Heart left ventricle (tissue), 16 donors: ENCODE measurements at regions not wholly inside any gene's neighbourhood (a gene's known extent, or its start where the extent isn't known, plus 50 kb on each side); places are given as distances from the start of the nearest gene placed in this dataset.
A peak's percentile ranks its signal among the peaks of the same experiment; 100 is the strongest.

ENCODE experiments used
- ATAC-seq, 4 donors: fragments of 200-7000 bp; cut with Tn5 transposase; one replicate each; pipeline ENCODE4 v1.9.1; 2020 to 2022; ENCODE audit warnings: moderate library complexity in 4 of 4, mild to moderate bottlenecking in 3 of 4, moderate number of reproducible peaks in 1 of 4
- DNase-seq, 5 donors: peaks; one replicate each; pipeline ENCODE4 v3.0.0-alpha.2; 2020
- H3K27ac ChIP-seq, 12 donors: fragments of 200-600 bp; sonication (generic) in 4 of 12; one replicate each; pipeline versions ENCODE4 v1.5.0 to v1.8.0; 2016 to 2022; ENCODE audit warnings: mild to moderate bottlenecking in 2 of 12
- H3K27me3 ChIP-seq, 9 donors: fragments of 200-600 bp; sonication (generic) in 2 of 9; one replicate each; pipeline versions ENCODE4 v1.5.1 to v1.8.0; 2016 to 2022; ENCODE audit warnings: mild to moderate bottlenecking in 3 of 9
- H3K36me3 ChIP-seq, 9 donors: fragments of 200-600 bp; sonication (generic) in 2 of 9; one replicate each; pipeline versions ENCODE4 v1.5.0 to v1.8.0; 2018 to 2022; ENCODE audit warnings: mild to moderate bottlenecking in 2 of 9
- H3K4me1 ChIP-seq, 12 donors: fragments of 200-600 bp; sonication (generic) in 4 of 12; one replicate each; pipeline versions ENCODE4 v1.5.0 to v1.8.0; 2016 to 2022; ENCODE audit warnings: mild to moderate bottlenecking in 3 of 12
- H3K4me3 ChIP-seq, 12 donors: fragments of 200-600 bp; sonication (generic) in 4 of 12; one replicate each; pipeline versions ENCODE4 v1.5.0 to v1.8.0; 2017 to 2022; ENCODE audit warnings: mild to moderate bottlenecking in 9 of 12, moderate library complexity in 4 of 12
- H3K9me3 ChIP-seq, 12 donors: fragments of 200-600 bp; sonication (generic) in 4 of 12; one replicate each; pipeline versions ENCODE4 v1.5.0 to v1.8.0; 2016 to 2022; ENCODE audit warnings: mild to moderate bottlenecking in 1 of 12
- POLR2A ChIP-seq, 2 donors: fragments of 450-650 bp; IDR thresholded peaks; one replicate each; pipeline ENCODE4 v1.6.1; 2017; ENCODE audit warnings: antibody characterized with exemption in 2 of 2, mild to moderate bottlenecking in 2 of 2, moderate library complexity in 2 of 2
- WGBS, 4 donors: extraction: QIAGEN DNeasy Blood & Tissue Kit in 2 of 4; methylation state at CpG; one replicate each; pipeline versions ENCODE4 v1.1.5 to v1.1.7; 2013 to 2018; 5-methylcytosine and 5-hydroxymethylcytosine counted together
- intact Hi-C, 10 donors: fragments of 100-400 bp; cut with DNase I; formaldehyde crosslinking; loops; one replicate each; pipeline versions ENCODE4 v1.11.1 to v1.14.2; 2022
- TF ChIP-seq, protein P1 (sequence below), 12 donors: fragments of 200-600 bp; sonication (generic) in 4 of 12; IDR thresholded peaks; one replicate each; pipeline versions ENCODE4 v1.5.0 to v1.8.0; 2018 to 2022; ENCODE audit warnings: antibody characterized with exemption in 12 of 12, mild to moderate bottlenecking in 5 of 12
- donor health status: ischemic (EF 13 %, LVEDD 7.1; RV severe dilation, severe dysfunction).
- donor health status: healthy with polysubstance abuse.
- donor health status: DM: no; HTN: yes; CAD: no.
- donor health status: DM: no; HTN: no; CAD: no.
- donor health status: ischemic (EF 25% LVEDD 6.9; RV normal size, moderate dysfunction).
- donor health status: ischemic (EF 25% LVEDD 5.7; RV mildly dilated, moderate dysfunction).
- donor health status: healthy.
- donor health status: DM: yes; HTN: yes; CAD: no.
- donor health status: ischemic (EF 35%, LVEDD 5.7; RV mildly dilated, moderate dysfunction).
- donor health status: nonischemic (EF 11% LVEDD 7.7; RV severe dilation, severe dysfunction).
- donor health status: DM: yes; HTN: yes; CAD: no.
- donor health status: PGD.
- donor health status: ischemic (EF 29% LVEDD 5.4; RV normal size, mild dysfunction).
- donor health status: nonischemic (EF 23%, LVEDD 6.1; RV moderate dilation, normal function).

DNA sequence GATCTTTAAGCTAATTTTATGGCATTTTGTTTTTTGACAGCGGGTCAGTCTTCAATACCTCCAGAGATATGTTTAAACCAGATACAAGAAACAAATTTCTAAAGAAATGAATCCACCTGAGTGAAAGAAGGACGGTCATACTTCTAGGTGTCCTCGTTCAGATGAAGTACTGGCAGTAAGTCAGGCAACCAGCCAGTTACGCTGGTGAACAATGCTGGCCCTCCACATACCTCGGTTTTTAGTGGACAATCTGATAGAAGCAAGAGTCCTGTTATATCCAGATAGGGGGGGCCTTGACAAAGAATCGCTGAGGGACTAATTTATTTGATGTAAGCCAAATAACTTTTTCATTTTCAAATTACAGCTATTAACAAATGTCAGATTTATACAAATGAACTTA, 266.4 kb upstream of the KLF14 start:
- Histone ChIP-seq H3K27ac (peak overlapping the region in 7 of 12 donors; percentile 0 to 50 (median 30)), H3K4me1 (peaks cover 18 to 65% (median 47%) of the 10 kb centered on the region in 12 donors), H3K27me3 (no peaks in the 10 kb centered on the region), H3K9me3 (peaks cover 0 to 14% (median 9%) of the 10 kb centered on the region in 12 donors), H3K4me3 (no peak overlapping the region), H3K36me3 (peaks cover 0 to 21% (median 0%) of the 10 kb centered on the region in 9 donors)
- intact Hi-C loops: loop anchor here in 4 of 10 donors (2.0 to 10.0 kb wide), 3 partner anchors 16 to 106 kb away; no protein-coding TSS in a partner anchor
- WGBS, 4 donors: 63 to 68% (median 66%) methylated on average over 6 of the region's 6 CpGs
- TF ChIP-seq, protein P1, sequence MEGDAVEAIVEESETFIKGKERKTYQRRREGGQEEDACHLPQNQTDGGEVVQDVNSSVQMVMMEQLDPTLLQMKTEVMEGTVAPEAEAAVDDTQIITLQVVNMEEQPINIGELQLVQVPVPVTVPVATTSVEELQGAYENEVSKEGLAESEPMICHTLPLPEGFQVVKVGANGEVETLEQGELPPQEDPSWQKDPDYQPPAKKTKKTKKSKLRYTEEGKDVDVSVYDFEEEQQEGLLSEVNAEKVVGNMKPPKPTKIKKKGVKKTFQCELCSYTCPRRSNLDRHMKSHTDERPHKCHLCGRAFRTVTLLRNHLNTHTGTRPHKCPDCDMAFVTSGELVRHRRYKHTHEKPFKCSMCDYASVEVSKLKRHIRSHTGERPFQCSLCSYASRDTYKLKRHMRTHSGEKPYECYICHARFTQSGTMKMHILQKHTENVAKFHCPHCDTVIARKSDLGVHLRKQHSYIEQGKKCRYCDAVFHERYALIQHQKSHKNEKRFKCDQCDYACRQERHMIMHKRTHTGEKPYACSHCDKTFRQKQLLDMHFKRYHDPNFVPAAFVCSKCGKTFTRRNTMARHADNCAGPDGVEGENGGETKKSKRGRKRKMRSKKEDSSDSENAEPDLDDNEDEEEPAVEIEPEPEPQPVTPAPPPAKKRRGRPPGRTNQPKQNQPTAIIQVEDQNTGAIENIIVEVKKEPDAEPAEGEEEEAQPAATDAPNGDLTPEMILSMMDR (IDR thresholded peaks at IDR 0.05): no peak
- TF ChIP-seq POLR2A (IDR thresholded peaks at IDR 0.05): no peak
- ATAC-seq (no peak), DNase-seq (no peak)

DNA sequence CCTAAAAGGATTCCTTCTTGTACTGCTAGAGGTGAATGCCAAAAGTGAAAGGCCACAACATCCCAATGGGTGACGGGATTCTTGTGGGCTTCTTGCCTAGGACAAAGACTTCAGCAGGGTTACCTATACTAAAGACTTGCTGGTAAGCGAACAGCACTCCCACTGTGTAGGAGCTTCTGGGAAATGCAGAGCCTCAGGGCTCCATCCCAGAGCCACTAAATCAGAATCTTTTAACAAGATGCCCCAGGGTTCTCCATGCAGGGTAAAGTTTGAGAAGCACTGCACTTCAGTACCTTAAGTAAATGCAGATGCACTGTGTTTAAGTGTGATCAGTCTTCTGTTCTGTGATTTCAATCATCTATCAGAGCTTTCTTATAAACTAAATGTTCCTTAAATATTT, 266.9 kb upstream of the KLF14 start:
- DNase-seq: no peak
- Histone ChIP-seq H3K4me1 (peaks cover 14 to 60% (median 43%) of the 10 kb centered on the region in 12 donors), H3K9me3 (peaks cover 0 to 14% (median 9%) of the 10 kb centered on the region in 12 donors), H3K27me3 (no peaks in the 10 kb centered on the region), H3K4me3 (no peak overlapping the region), H3K27ac (peak overlapping the region in 3 of 12 donors; percentile 30 to 47 (median 39)), H3K36me3 (peaks cover 0 to 21% (median 0%) of the 10 kb centered on the region in 9 donors)
- no peak for ATAC-seq
- intact Hi-C loops: loop anchor here in 4 of 10 donors (2.0 to 10.0 kb wide), 3 partner anchors 16 to 106 kb away; no protein-coding TSS in a partner anchor
- 45 to 48% (median 47%) methylated on average over 2 of the region's 2 CpGs for WGBS, 4 donors
- TF ChIP-seq, protein P1 (IDR thresholded peaks at IDR 0.05): no peak
- TF ChIP-seq POLR2A (IDR thresholded peaks at IDR 0.05): no peak

DNA sequence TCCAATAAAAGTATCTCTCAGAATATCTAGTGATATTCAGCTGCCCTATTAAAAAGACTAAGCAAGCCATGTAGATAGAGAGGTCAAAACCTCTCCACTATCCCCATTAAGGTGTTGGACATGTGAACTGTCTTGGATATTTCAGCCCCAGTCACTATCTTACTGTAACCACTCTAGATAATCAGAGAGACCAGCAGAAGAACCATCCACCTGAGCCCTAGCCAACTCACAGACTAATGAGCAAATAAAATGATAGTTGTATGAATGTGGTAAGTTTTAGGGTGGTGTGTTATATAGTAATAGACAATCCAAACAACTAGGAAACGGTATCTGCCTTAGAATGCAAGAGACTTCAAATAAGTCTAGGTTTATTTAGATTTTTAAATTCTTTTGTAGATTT, 268.6 kb upstream of the KLF14 start:
- peaks cover 0 to 21% (median 0%) of the 10 kb centered on the region in 9 donors for H3K36me3 ChIP-seq
- no peak for DNase-seq

DNA sequence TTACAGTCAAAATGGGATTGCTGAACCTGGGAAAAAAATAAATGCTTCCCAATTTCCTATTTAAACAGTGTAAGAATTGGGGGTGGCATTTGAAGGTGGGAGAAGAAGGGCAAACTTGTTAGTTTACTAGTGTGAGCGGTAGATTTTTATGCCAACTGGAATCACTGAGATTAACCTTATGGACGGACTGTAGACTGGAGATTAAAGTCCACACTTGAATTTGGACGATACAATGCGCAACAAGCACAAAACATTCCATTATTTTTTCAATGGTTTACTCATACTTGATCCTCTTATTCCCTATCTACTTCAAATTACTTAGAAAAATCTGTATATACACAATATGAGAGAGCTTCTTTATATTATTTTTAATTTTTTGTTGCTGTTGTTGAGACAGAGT, 269.6 kb upstream of the KLF14 start:
- no peak overlapping the region for H3K27ac ChIP-seq
- DNase-seq (no peak), ATAC-seq (no peak)
- H3K4me3 ChIP-seq: no peak overlapping the region
- WGBS, 4 donors: 81 to 97% (median 86%) methylated on average over 4 of the region's 4 CpGs
- peaks cover 0 to 22% (median 0%) of the 10 kb centered on the region in 9 donors for H3K36me3 ChIP-seq
- H3K9me3 ChIP-seq: peaks cover 0 to 14% (median 9%) of the 10 kb centered on the region in 12 donors
- no peaks in the 10 kb centered on the region for H3K27me3 ChIP-seq
- TF ChIP-seq, protein P1 (IDR thresholded peaks at IDR 0.05): no peak
- no peak for TF ChIP-seq POLR2A (IDR thresholded peaks at IDR 0.05)
- peaks cover 0 to 57% (median 34%) of the 10 kb centered on the region in 12 donors for H3K4me1 ChIP-seq
- intact Hi-C loops: loop anchor here in 3 of 10 donors (5.0 to 10.0 kb wide), 2 partner anchors 34 to 109 kb away; no protein-coding TSS in a partner anchor

More for the DNA sequence above, 268.6 kb upstream of the KLF14 start:
- no peak overlapping the region for H3K27ac ChIP-seq
- WGBS, 4 donors: 96 to 99% (median 97%) methylated on average over 1 of the region's 1 CpG
- peaks cover 0 to 14% (median 9%) of the 10 kb centered on the region in 12 donors for H3K9me3 ChIP-seq
- H3K27me3 ChIP-seq: no peaks in the 10 kb centered on the region
- no peak for ATAC-seq
- TF ChIP-seq POLR2A (IDR thresholded peaks at IDR 0.05): no peak
- TF ChIP-seq, protein P1 (IDR thresholded peaks at IDR 0.05): no peak
- H3K4me1 ChIP-seq: peaks cover 0 to 57% (median 31%) of the 10 kb centered on the region in 12 donors
- H3K4me3 ChIP-seq: no peak overlapping the region
- intact Hi-C loops: loop anchor here in 3 of 10 donors (5.0 to 10.0 kb wide), 2 partner anchors 35 to 108 kb away; no protein-coding TSS in a partner anchor
